Muscle layer of duodenum (tissue), 2 donors: ENCODE measurements at regions not wholly inside any gene's neighbourhood (a gene's known extent, or its start where the extent isn't known, plus 50 kb on each side); places are given as distances from the start of the nearest gene placed in this dataset.

Source experiments
- H3K27ac ChIP-seq: one replicate; pipeline ENCODE4 v1.7.0; 2013; ENCODE audit warnings: mild to moderate bottlenecking, low read length
- H3K27me3 ChIP-seq: one replicate; pipeline ENCODE4 v1.7.0; 2013; ENCODE audit warnings: low read depth, mild to moderate bottlenecking, control low read depth, low read length
- H3K36me3 ChIP-seq, 2 donors: one replicate each; pipeline ENCODE4 v1.7.0; 2013; ENCODE audit warnings: low read length in 2 of 2, control low read depth in 1 of 2, mild to moderate bottlenecking in 1 of 2; ENCODE audit not compliant: insufficient read depth in 2 of 2, control insufficient read depth in 1 of 2
- H3K4me1 ChIP-seq, 2 donors: one replicate each; pipeline ENCODE4 v1.7.0; 2013; ENCODE audit warnings: low read length in 2 of 2, mild to moderate bottlenecking in 2 of 2, control low read depth in 1 of 2, moderate library complexity in 1 of 2; ENCODE audit not compliant: insufficient read depth in 2 of 2, control insufficient read depth in 1 of 2
- H3K4me3 ChIP-seq, 2 donors: one replicate each; pipeline ENCODE4 v1.7.0; 2013; ENCODE audit warnings: low read length in 2 of 2, low read depth in 1 of 2, mild to moderate bottlenecking in 1 of 2
- H3K9me3 ChIP-seq, 2 donors: one replicate each; pipeline ENCODE4 v1.7.0; 2013; ENCODE audit warnings: low read length in 2 of 2, control low read depth in 1 of 2, mild to moderate bottlenecking in 1 of 2; ENCODE audit not compliant: control insufficient read depth in 1 of 2
- donor health status: healthy.

GRCh38 chr13:47332149-47332548 is 435.3 kb upstream of the HTR2A start:
- Histone ChIP-seq H3K27ac (no peak overlapping the region), H3K9me3 (no peaks in the 10 kb centered on the region), H3K36me3 (no peaks in the 10 kb centered on the region), H3K4me1 (no peaks in the 10 kb centered on the region), H3K27me3 (no peaks in the 10 kb centered on the region), H3K4me3 (no peak overlapping the region)

DNA sequence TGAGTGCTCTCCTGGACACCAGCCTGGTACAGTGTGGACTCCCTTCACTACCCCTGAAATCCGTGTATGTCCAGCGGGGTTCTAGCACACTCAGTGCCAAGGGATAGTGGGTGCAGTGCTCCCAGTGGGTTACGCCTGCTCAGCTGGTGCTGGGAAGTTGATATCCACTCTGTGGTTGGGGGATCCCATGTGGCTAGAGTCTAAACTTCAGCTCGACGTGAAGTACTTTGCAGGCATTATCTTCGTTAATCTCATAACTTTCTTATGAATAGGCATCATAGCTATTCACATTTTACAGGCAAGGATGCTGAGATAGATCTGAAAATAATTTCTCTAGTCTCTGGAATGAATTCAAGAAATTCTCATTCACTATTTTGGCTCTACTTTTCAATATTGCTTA is 433.2 kb upstream of the HTR2A start:
- H3K27me3 ChIP-seq = no peaks in the 10 kb centered on the region
- H3K4me3 ChIP-seq = no peak overlapping the region
- no peaks in the 10 kb centered on the region for H3K4me1 ChIP-seq
- H3K36me3 ChIP-seq = no peaks in the 10 kb centered on the region
- H3K27ac ChIP-seq = no peak overlapping the region
- no peaks in the 10 kb centered on the region for H3K9me3 ChIP-seq

- H3K36me3 ChIP-seq = no peaks in the 10 kb centered on the region
- H3K27me3 ChIP-seq = no peaks in the 10 kb centered on the region
- H3K4me3 ChIP-seq = no peak overlapping the region
These were observed 431.0 kb upstream of the HTR2A start for GRCh38 chr13:47327861-47328260.

DNA sequence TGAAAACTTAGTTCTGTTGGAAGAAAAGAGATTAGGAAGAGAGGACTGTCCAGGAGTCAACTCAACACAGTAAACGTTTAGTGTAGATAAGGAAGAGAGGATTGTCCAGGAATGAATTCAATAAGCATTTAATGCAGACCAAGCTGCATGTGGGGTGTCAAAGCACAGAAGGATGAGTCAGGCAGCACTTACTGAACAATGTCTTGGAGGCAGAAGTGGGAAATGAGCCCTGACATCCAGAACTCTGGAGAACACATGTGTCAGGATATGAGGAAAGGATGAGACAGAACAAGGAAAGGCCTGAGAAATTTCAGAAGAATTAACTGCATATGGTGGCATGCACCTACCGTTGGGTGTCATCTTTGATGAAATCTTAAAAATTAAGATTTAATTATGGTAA is 429.2 kb upstream of the HTR2A start:
- H3K9me3 ChIP-seq = no peaks in the 10 kb centered on the region
- H3K27ac ChIP-seq = no peak overlapping the region
- no peaks in the 10 kb centered on the region for H3K36me3 ChIP-seq
- H3K4me1 ChIP-seq = no peaks in the 10 kb centered on the region
- no peak overlapping the region for H3K4me3 ChIP-seq
- H3K27me3 ChIP-seq = no peaks in the 10 kb centered on the region

More at GRCh38 chr13:47327861-47328260, 431.0 kb upstream of the HTR2A start:
- H3K27ac ChIP-seq = no peak overlapping the region
- H3K9me3 ChIP-seq = no peaks in the 10 kb centered on the region
- no peaks in the 10 kb centered on the region for H3K4me1 ChIP-seq

DNA sequence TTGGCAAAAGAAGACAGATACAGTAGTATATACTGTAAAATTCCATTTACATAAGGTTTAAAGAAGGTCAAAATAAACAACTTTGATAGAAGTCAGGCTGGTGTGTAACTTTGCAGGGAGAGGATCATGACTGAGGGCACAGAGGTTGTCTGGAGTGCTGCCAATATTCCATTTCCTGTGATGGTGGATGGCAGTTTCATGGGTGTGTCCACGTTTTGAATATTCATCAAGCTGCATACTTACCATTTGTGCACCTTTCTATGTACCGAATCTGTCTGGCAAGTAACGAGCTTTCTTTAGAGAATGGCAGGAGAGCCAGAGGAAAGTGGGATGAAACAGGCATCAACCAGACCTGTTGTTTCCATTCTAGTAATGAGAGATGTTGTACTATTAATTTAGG is 420.5 kb upstream of the HTR2A start:
- H3K4me3 ChIP-seq = no peak overlapping the region
- no peaks in the 10 kb centered on the region for H3K36me3 ChIP-seq
- no peaks in the 10 kb centered on the region for H3K4me1 ChIP-seq
- no peaks in the 10 kb centered on the region for H3K9me3 ChIP-seq
- no peaks in the 10 kb centered on the region for H3K27me3 ChIP-seq
- no peak overlapping the region for H3K27ac ChIP-seq

- Histone ChIP-seq H3K36me3 (no peaks in the 10 kb centered on the region), H3K4me3 (no peak overlapping the region)
These were observed 413.5 kb upstream of the HTR2A start for GRCh38 chr13:47310401-47310800.

DNA sequence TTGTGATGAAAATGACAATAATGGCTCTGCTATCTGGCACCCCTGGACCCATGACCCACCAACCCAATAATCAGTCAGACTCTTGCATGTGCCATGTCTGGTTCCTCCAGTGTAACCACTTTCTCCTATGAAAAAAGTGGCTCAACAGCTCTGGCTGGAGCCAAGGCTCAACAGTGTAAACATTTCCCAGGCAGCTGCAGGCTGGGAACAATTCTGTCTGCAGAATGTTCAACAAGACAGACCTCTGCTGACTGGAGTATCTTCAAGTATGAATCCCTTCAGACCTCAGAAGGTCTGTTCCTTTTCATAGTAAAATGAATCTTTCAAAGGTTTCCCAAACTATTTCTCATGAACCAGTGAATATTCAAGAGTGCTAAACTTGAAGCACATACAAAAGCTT is 410.1 kb upstream of the HTR2A start:
- H3K4me3 ChIP-seq = no peak overlapping the region
- no peaks in the 10 kb centered on the region for H3K9me3 ChIP-seq
- H3K27me3 ChIP-seq = no peaks in the 10 kb centered on the region
- no peaks in the 10 kb centered on the region for H3K4me1 ChIP-seq
- no peak overlapping the region for H3K27ac ChIP-seq
- no peaks in the 10 kb centered on the region for H3K36me3 ChIP-seq

More at GRCh38 chr13:47310401-47310800, 413.5 kb upstream of the HTR2A start:
- H3K4me1 ChIP-seq = no peaks in the 10 kb centered on the region
- no peaks in the 10 kb centered on the region for H3K27me3 ChIP-seq
- no peak overlapping the region for H3K27ac ChIP-seq
- no peaks in the 10 kb centered on the region for H3K9me3 ChIP-seq

DNA sequence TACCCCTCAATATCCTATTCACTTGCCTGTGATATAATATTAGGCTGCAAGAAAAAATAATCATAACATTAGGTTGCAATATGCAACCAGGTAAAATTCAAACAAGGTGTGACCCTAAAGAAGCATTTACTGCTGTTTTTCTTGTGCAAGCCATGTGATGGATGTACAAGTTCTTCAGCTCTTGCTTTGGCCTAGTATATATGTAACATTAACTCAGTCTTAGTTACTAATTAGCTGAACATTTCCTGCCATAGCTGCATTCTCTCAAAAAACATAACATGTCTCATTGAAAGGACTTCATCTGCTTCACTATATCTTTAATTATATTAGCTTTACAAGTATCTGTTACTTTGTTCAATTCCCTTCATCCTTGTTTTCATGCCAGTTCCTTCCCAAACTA is 406.8 kb upstream of the HTR2A start:
- H3K4me3 ChIP-seq = no peak overlapping the region
- H3K4me1 ChIP-seq = no peaks in the 10 kb centered on the region
- no peaks in the 10 kb centered on the region for H3K36me3 ChIP-seq
- H3K27ac ChIP-seq = no peak overlapping the region
- H3K27me3 ChIP-seq = no peaks in the 10 kb centered on the region
- no peaks in the 10 kb centered on the region for H3K9me3 ChIP-seq

DNA sequence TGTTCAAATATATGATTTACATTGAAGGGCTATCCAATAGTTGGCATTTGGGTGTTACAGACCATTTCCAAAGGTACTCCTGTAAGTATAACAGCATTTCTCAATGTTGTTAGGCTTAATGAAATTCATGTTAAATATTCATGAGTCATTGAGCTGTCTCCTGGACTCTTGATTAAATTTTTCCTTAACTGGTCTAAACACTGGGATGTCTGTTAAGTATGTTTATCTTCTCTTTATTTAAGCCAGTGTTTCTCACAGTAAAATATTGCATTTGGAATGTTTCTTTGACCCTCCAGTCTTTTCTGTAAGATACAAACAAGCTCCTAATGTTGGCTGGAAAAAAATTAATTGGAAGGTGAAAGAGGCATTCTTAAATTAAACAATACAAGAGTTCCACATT is 402.5 kb upstream of the HTR2A start:
- no peaks in the 10 kb centered on the region for H3K9me3 ChIP-seq
- H3K4me1 ChIP-seq = no peaks in the 10 kb centered on the region
- no peaks in the 10 kb centered on the region for H3K36me3 ChIP-seq
- H3K4me3 ChIP-seq = no peak overlapping the region
- H3K27me3 ChIP-seq = no peaks in the 10 kb centered on the region
- H3K27ac ChIP-seq = no peak overlapping the region

DNA sequence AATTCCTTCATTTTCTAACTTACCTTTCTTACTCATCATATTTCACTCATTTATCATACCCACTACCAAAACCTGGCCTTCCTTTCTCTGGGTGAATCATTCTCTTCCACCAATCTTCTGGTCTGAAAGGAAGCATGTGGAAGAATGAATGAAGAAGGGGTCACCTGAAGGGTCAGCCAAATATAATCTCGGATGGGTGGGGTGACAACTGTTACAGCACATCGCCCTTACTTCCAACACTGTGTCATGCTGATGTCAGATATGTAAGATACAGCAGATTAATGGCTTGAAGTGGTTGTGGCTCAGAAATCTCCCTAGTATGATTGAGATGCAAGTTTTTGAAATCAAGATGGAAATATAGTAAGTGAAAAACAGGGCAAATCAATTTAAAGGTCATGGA is 401.7 kb upstream of the HTR2A start:
- Histone ChIP-seq H3K4me1 (no peaks in the 10 kb centered on the region), H3K27ac (no peak overlapping the region), H3K36me3 (no peaks in the 10 kb centered on the region), H3K9me3 (no peaks in the 10 kb centered on the region), H3K27me3 (no peaks in the 10 kb centered on the region), H3K4me3 (no peak overlapping the region)

GRCh38 chr13:47294691-47295090 is 397.8 kb upstream of the HTR2A start:
- no peak overlapping the region for H3K27ac ChIP-seq
- H3K4me1 ChIP-seq = no peaks in the 10 kb centered on the region
- no peaks in the 10 kb centered on the region for H3K36me3 ChIP-seq
- no peaks in the 10 kb centered on the region for H3K27me3 ChIP-seq
- no peaks in the 10 kb centered on the region for H3K9me3 ChIP-seq
- no peak overlapping the region for H3K4me3 ChIP-seq

- Histone ChIP-seq H3K27ac (no peak overlapping the region), H3K27me3 (no peaks in the 10 kb centered on the region), H3K9me3 (no peaks in the 10 kb centered on the region), H3K4me1 (no peaks in the 10 kb centered on the region), H3K4me3 (no peak overlapping the region), H3K36me3 (no peaks in the 10 kb centered on the region)
These were observed 394.3 kb upstream of the HTR2A start for GRCh38 chr13:47291107-47291656.
